GM12864 (cell line): ENCODE measurements at regions not wholly inside any gene's neighbourhood (a gene's known extent, or its start where the extent isn't known, plus 50 kb on each side); places are given as distances from the start of the nearest gene placed in this dataset.

Source experiments
- DNase-seq: peaks from one replicate; pipeline ENCODE4 v3.0.0-alpha.2; 2011; ENCODE audit warnings: low read depth
- H3K4me3 ChIP-seq: 2 replicates; pipeline ENCODE4 v1.5.1; 2011; ENCODE audit warnings: mild to moderate bottlenecking, low read depth, low read length, control low read depth
- CTCF ChIP-seq: IDR thresholded peaks from 2 replicates; pipeline ENCODE4 v1.5.1; 2011; ENCODE audit warnings: low read depth, mild to moderate bottlenecking, moderate library complexity, low read length, control low read depth, inconsistent platforms; ENCODE audit errors: missing control alignments

- no peak overlapping the region for H3K4me3 ChIP-seq
- TF ChIP-seq CTCF: no peak
- no peak for DNase-seq
These were observed 723.0 kb upstream of the BCHE start for GRCh38 chr3:166560253-166560652.

- no peak for TF ChIP-seq CTCF
- DNase-seq: no peak
- H3K4me3 ChIP-seq: no peak overlapping the region
These were observed 719.7 kb upstream of the BCHE start for GRCh38 chr3:166556955-166557354.

GRCh38 chr3:166554023-166554422, 716.8 kb upstream of the BCHE start:
- TF ChIP-seq CTCF: no peak
- H3K4me3 ChIP-seq: no peak overlapping the region
- no peak for DNase-seq

- no peak for TF ChIP-seq CTCF
- DNase-seq: no peak
- no peak overlapping the region for H3K4me3 ChIP-seq
These were observed 696.5 kb upstream of the BCHE start for GRCh38 chr3:166533740-166534139.

- no peak for DNase-seq
- no peak overlapping the region for H3K4me3 ChIP-seq
- TF ChIP-seq CTCF: no peak
These were observed 694.5 kb upstream of the BCHE start for GRCh38 chr3:166531730-166532129.

- no peak for DNase-seq
- no peak for TF ChIP-seq CTCF
- no peak overlapping the region for H3K4me3 ChIP-seq
These were observed 690.1 kb upstream of the BCHE start for GRCh38 chr3:166527325-166527724.

- DNase-seq: no peak
- TF ChIP-seq CTCF: no peak
- H3K4me3 ChIP-seq: no peak overlapping the region
These were observed 689.7 kb upstream of the BCHE start for GRCh38 chr3:166526881-166527280.
